Ishikawa (cell line): ENCODE measurements at regions not wholly inside any gene's neighbourhood (a gene's known extent, or its start where the extent isn't known, plus 50 kb on each side); places are given as distances from the start of the nearest gene placed in this dataset.

Source experiments
- RAD21 ChIP-seq: IDR thresholded peaks from 2 replicates; pipeline ENCODE4 v1.6.1; 2012; ENCODE audit warnings: low read depth
- TCF12 ChIP-seq: IDR thresholded peaks from 2 replicates; pipeline ENCODE4 v1.6.1; 2012; ENCODE audit warnings: low read depth

- no peak for TF ChIP-seq RAD21
- no peak for TF ChIP-seq TCF12
These were observed 112.1 kb upstream of the CDC42EP3 start for GRCh38 chr2:37783545-37783944.
